RWPE1 (cell line): ENCODE measurements at regions not wholly inside any gene's neighbourhood (a gene's known extent, or its start where the extent isn't known, plus 50 kb on each side); places are given as distances from the start of the nearest gene placed in this dataset.

Experiments
- CTCF ChIA-PET: fragments of 350-600 bp; sonication (Branson Sonifier 250); formaldehyde crosslinking; extraction: SDS; loops from one replicate; lab custom pipeline; 2021; lab: Yijun Ruan, JAX
- POLR2A ChIA-PET: fragments of 400-600 bp; formaldehyde crosslinking; extraction: SDS; loops from one replicate; lab custom pipeline; 2020; ENCODE audit warnings: antibody characterized with exemption; ENCODE audit not compliant: low non-redundant PET; lab: Yijun Ruan, JAX
- DNase-seq: peaks from one replicate; pipeline ENCODE4 v3.0.0; 2012; ENCODE audit warnings: low spot score
- H3K27ac ChIP-seq: fragments of 450-650 bp; 2 replicates; pipeline ENCODE4 v1.5.1; 2017
- CTCF ChIP-seq: fragments of 450-650 bp; conservative IDR thresholded peaks from 2 replicates; pipeline ENCODE4 v1.5.1; 2017; ENCODE audit warnings: low read depth, mild to moderate bottlenecking

GRCh38 chr3:146750196-146750595, 145.1 kb upstream of the PLSCR5 start:
- DNase-seq = no peak
- no peak for TF ChIP-seq CTCF

DNA sequence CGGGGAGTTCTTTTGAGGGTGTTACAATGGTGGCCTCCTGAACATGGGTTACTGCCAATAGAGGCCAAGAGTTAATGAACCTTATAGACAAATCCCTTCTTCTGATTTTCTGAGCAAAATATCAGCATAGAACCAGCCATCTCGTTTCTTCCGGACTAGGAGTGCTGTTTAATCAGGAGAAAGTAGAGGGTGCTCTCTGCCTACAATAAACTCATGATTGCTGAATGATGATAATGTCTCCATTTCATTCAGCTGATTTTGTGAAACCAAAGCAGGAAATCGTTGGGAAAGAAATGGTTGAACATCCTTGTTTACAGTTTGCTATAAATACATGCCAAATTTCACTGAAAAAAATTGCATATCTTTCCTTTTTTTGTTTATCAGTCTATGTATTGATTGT, 142.8 kb upstream of the PLSCR5 start:
- 0 out of 2 replicates have a peak, but pooled peaks have one; percentile 6 for TF ChIP-seq CTCF
- POLR2A ChIA-PET = no interaction called here
- CTCF ChIA-PET = no interaction called here
- DNase-seq = no peak
- H3K27ac ChIP-seq = no peak overlapping the region

More at GRCh38 chr3:146750196-146750595, 145.1 kb upstream of the PLSCR5 start:
- ChIA-PET POLR2A (no interaction called here), CTCF (no interaction called here)
- no peak overlapping the region for H3K27ac ChIP-seq

DNA sequence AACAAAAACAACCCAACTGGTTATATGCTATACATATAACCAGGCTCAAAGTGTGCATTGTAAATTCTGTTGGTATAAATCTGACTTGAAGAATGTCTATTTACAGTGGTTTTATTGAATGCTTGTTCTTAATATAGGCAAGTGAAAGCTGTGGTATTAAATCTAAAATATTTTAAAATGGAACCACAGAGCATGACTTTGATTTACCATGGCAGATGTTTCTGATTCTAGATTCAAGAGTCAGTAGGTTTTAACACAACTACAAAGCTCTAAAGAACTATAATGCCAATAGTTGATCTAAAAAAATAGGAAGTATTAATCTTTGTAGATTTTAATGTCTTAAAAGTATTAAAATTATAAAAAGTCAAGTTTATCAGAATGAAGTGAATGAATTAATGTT, 141.9 kb upstream of the PLSCR5 start:
- ChIA-PET POLR2A (no interaction called here), CTCF (no interaction called here)
- DNase-seq = no peak

GRCh38 chr3:146746190-146746589, 141.0 kb upstream of the PLSCR5 start:
- peak; percentile 9 for DNase-seq
- ChIA-PET CTCF (interaction anchor here (0.6 kb wide), 1 partner anchor 108 kb away, joined by 3 read pairs; no protein-coding TSS in a partner anchor), POLR2A (no interaction called here)
- no peak overlapping the region for H3K27ac ChIP-seq
- TF ChIP-seq CTCF = no peak

More for the DNA sequence above, 141.9 kb upstream of the PLSCR5 start:
- no peak for TF ChIP-seq CTCF
- H3K27ac ChIP-seq = no peak overlapping the region

GRCh38 chr3:146739203-146739671, 134.1 kb upstream of the PLSCR5 start:
- DNase-seq = no peak
- no peak overlapping the region for H3K27ac ChIP-seq
- POLR2A ChIA-PET = no interaction called here
- CTCF ChIA-PET = no interaction called here
- no peak for TF ChIP-seq CTCF

GRCh38 chr3:146732325-146732724, 127.2 kb upstream of the PLSCR5 start:
- no peak for TF ChIP-seq CTCF
- no peak overlapping the region for H3K27ac ChIP-seq
- ChIA-PET POLR2A (no interaction called here), CTCF (no interaction called here)
- peak; percentile 22 for DNase-seq

GRCh38 chr3:146715170-146715569, 110.0 kb upstream of the PLSCR5 start:
- no peak for DNase-seq

More at GRCh38 chr3:146715170-146715569, 110.0 kb upstream of the PLSCR5 start:
- POLR2A ChIA-PET = no interaction called here
- CTCF ChIA-PET = no interaction called here
- no peak for TF ChIP-seq CTCF
- H3K27ac ChIP-seq = no peak overlapping the region
